ENCODE measurements at regions not wholly inside any gene's neighbourhood (a gene's known extent, or its start where the extent isn't known, plus 50 kb on each side); places are given as distances from the start of the nearest gene placed in this dataset.

DNA sequence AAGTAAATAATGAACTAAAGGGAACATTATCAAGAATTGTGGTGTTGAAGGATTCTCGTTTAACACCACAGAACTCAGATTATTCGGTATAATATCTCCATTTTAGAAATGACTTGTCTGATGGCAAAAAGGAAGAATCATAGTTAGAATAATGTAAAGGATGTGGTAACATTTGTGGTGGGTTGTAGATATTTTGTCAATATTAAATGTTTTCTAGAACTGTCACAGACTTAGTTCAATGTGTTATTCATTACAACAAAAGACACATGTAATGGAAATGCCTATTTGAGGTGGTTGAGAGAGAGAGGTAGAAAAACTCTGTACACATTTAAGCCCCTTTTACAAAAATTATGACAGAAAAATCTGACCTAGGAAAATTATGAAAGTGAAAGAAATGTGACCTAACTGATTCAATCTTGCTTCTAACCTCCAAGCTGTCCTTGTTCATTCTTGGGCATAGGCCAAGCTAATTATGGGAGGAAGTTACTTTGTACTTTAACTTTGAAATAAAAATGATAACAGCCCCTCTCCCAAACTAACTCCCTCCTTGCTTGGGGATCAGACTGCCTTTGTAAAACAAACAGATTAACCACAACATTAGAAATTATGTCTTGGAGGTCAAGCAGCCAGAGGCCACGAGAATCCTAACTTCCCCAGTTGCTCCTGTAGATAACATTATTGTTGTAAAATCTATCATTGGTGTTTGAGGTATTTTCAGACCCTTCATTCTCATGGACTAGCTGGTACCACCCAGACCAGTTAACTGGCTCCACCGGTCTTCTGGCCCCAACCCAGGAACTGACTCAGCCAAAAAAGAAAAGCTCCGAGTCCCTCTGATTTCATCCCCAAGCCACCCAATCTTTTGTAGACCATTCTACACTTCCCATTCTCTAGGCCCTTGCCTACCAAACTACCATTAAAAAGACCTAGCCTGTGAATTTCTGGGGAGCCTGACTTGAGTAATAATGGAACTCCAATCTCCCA lies 1287.8 kb upstream of the CDH8 start:
- intact Hi-C loops (cut with DNase I; ENCODE audit: low total_unique reads): no loop called here
- Histone ChIP-seq H3K27me3 (no peaks in the 10 kb centered on the region), H3K36me3 (no peaks in the 10 kb centered on the region), H3K9me3 (no peaks in the 10 kb centered on the region), H3K27ac (no peak overlapping the region), H3K4me3 (no peak overlapping the region), H3K4me1 (no peaks in the 10 kb centered on the region)
- no peak for DNase-seq
- no peak for TF ChIP-seq POLR2A (IDR thresholded peaks at IDR 0.05)
- TF ChIP-seq, protein P1, sequence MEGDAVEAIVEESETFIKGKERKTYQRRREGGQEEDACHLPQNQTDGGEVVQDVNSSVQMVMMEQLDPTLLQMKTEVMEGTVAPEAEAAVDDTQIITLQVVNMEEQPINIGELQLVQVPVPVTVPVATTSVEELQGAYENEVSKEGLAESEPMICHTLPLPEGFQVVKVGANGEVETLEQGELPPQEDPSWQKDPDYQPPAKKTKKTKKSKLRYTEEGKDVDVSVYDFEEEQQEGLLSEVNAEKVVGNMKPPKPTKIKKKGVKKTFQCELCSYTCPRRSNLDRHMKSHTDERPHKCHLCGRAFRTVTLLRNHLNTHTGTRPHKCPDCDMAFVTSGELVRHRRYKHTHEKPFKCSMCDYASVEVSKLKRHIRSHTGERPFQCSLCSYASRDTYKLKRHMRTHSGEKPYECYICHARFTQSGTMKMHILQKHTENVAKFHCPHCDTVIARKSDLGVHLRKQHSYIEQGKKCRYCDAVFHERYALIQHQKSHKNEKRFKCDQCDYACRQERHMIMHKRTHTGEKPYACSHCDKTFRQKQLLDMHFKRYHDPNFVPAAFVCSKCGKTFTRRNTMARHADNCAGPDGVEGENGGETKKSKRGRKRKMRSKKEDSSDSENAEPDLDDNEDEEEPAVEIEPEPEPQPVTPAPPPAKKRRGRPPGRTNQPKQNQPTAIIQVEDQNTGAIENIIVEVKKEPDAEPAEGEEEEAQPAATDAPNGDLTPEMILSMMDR (IDR thresholded peaks at IDR 0.05): no peak

DNA sequence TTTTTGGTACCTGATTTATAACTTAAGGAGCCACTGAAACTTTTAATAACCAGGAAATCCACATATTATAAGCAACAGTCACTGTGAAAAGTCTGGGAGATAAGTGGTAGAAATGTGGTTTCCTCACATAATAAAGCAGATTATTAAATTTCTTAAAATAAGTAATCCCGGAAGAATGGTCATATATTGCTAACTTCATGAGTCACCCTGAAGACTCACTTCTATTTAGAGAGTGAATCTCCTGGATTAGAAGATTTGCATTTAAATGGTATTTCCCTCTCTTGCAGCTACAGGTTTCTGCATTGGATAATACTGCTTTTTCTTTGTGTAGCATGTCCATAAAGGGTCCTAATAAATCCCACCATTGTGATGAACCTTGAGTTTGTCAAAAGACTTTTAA lies 1286.8 kb upstream of the CDH8 start:
- TF ChIP-seq POLR2A (IDR thresholded peaks at IDR 0.05): no peak
- TF ChIP-seq, protein P1 (IDR thresholded peaks at IDR 0.05): no peak

DNA sequence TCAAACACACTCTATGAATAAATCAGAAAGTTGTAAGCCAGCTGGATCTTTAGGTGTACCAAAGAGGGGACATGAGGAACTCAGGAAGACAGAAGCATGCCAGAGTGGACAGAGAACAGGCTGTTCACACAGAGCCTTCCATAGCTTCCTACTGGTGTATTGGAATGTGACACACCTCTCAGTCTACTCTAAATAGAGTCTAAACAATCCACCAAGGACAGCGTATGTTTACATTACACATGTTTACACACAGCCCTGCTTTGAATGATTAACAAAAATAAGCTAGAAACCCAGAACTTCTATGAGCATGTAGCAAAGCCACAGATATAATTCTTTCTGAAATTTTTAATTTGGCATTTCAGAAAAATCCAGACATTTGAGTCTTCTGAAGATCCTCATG lies 1279.0 kb upstream of the CDH8 start:
- Histone ChIP-seq H3K27me3 (no peaks in the 10 kb centered on the region), H3K36me3 (no peaks in the 10 kb centered on the region), H3K27ac (no peak overlapping the region), H3K9me3 (no peaks in the 10 kb centered on the region), H3K4me1 (no peaks in the 10 kb centered on the region), H3K4me3 (no peak overlapping the region)
- DNase-seq: no peak
- TF ChIP-seq, protein P1 (IDR thresholded peaks at IDR 0.05): no peak
- TF ChIP-seq POLR2A (IDR thresholded peaks at IDR 0.05): no peak
- intact Hi-C loops (cut with DNase I; ENCODE audit: low total_unique reads): no loop called here

More for the DNA sequence above, 1286.8 kb upstream of the CDH8 start:
- no peaks in the 10 kb centered on the region for H3K36me3 ChIP-seq
- DNase-seq: no peak
- no peak overlapping the region for H3K27ac ChIP-seq
- intact Hi-C loops (cut with DNase I; ENCODE audit: low total_unique reads): no loop called here
- no peaks in the 10 kb centered on the region for H3K27me3 ChIP-seq
- no peaks in the 10 kb centered on the region for H3K4me1 ChIP-seq
- H3K4me3 ChIP-seq: no peak overlapping the region
- H3K9me3 ChIP-seq: no peaks in the 10 kb centered on the region

GRCh38 chr16:63312346-63312745 lies 1276.1 kb upstream of the CDH8 start:
- no peak overlapping the region for H3K4me3 ChIP-seq
- intact Hi-C loops (cut with DNase I; ENCODE audit: low total_unique reads): no loop called here
- no peak for DNase-seq
- TF ChIP-seq, protein P1 (IDR thresholded peaks at IDR 0.05): no peak
- no peak for TF ChIP-seq POLR2A (IDR thresholded peaks at IDR 0.05)
- H3K4me1 ChIP-seq: no peaks in the 10 kb centered on the region
- H3K9me3 ChIP-seq: no peaks in the 10 kb centered on the region
- no peak overlapping the region for H3K27ac ChIP-seq
- no peaks in the 10 kb centered on the region for H3K27me3 ChIP-seq
- no peaks in the 10 kb centered on the region for H3K36me3 ChIP-seq

GRCh38 chr16:63311313-63311712 lies 1275.1 kb upstream of the CDH8 start:
- intact Hi-C loops (cut with DNase I; ENCODE audit: low total_unique reads): no loop called here

More at GRCh38 chr16:63311313-63311712, 1275.1 kb upstream of the CDH8 start:
- DNase-seq: no peak
- Histone ChIP-seq H3K4me3 (no peak overlapping the region), H3K27ac (no peak overlapping the region), H3K27me3 (no peaks in the 10 kb centered on the region), H3K36me3 (no peaks in the 10 kb centered on the region), H3K9me3 (no peaks in the 10 kb centered on the region), H3K4me1 (no peaks in the 10 kb centered on the region)
- no peak for TF ChIP-seq POLR2A (IDR thresholded peaks at IDR 0.05)
- TF ChIP-seq, protein P1 (IDR thresholded peaks at IDR 0.05): no peak

Measured in uterus (tissue), 3 donors.